ENCODE measurements at regions not wholly inside any gene's neighbourhood (a gene's known extent, or its start where the extent isn't known, plus 50 kb on each side); places are given as distances from the start of the nearest gene placed in this dataset.
A peak's percentile ranks its signal among the peaks of the same experiment; 100 is the strongest.

DNA sequence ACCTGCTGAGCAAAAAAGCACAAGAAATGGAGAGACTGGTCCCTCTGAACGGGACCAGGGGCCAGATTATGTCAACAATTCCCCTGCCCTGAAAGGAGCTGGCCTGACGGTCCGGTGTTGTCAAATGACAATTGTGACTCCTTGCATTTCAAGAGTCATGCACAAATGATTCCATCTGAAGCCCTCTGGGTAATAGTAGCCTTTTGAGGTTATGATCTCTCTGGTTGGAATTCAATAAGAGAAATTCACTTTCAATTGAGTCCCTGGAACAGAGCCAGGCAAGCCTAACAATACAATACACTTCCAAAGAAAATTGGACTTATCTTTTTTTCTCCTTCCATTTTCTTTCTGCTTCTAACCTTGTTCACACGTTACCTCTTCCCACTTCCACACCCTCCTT lies 116.9 kb downstream of the C1D start:
- Histone ChIP-seq H3K27ac (ENCODE audit: insufficient read depth, low read depth, low read length) (no peak overlapping the region), H3K79me2 (ENCODE audit: control insufficient read depth, insufficient read depth, low read length) (no peaks in the 10 kb centered on the region), H3K4me3 (replicated peaks in 1 of 3; ENCODE audit: insufficient read depth in 1 of 3, low read depth in 1 of 3, low read length in 3 of 3) (no peak overlapping the region), H3K27me3 (ENCODE audit: control insufficient read depth in 2 of 2, insufficient read depth in 2 of 2, low read length in 2 of 2) (no peaks in the 10 kb centered on the region), H3K9me3 (replicated peaks; ENCODE audit: control insufficient read depth, insufficient read depth, low read length) (no peaks in the 10 kb centered on the region), H3K36me3 (ENCODE audit: control insufficient read depth in 2 of 2, extremely low read depth in 1 of 2, insufficient read depth in 2 of 2, low read length in 2 of 2) (no peaks in the 10 kb centered on the region), H3K4me2 (ENCODE audit: insufficient read depth, low read length) (peak overlapping the region; percentile 13), H4K20me1 (replicated peaks; ENCODE audit: control insufficient read depth, extremely low read depth, insufficient read depth, low read length) (no peaks in the 10 kb centered on the region), H3K9me1 (replicated peaks; ENCODE audit: control insufficient read depth, extremely low read depth, insufficient read depth, low read length) (peaks cover 2% of the 10 kb centered on the region), H3K9ac (replicated peaks; ENCODE audit: extremely low read depth, insufficient read depth, low read length) (peak overlapping the region; percentile 6), H3K4me1 (ENCODE audit: control insufficient read depth, extremely low read depth, insufficient read depth, low read length) (peaks cover 10% of the 10 kb centered on the region), H2AFZ (ENCODE audit: low read depth, low read length) (peak overlapping the region; percentile 67)
- peak; percentile 74 for DNase-seq (ENCODE audit: low read depth, low spot score)
- FAIRE-seq: no peak
- CTCF ChIA-PET: interaction anchor here (1.1 to 1.5 kb wide), 3 partner anchors 15 to 100 kb away, joined by 3 to 4 read pairs (median 3); no protein-coding TSS in a partner anchor
- BruUV-seq (replicated peaks): no TSS peak
- POLR2A ChIA-PET: no interaction called here
- intact Hi-C loops (cut with micrococcal nuclease): no loop called here
- TF ChIP-seq GATA2 (IDR thresholded peaks at IDR 0.05; ENCODE audit: insufficient read depth, insufficient read length, low read depth, low read length): no peak
- no peak for TF ChIP-seq CTCF (IDR thresholded peaks at IDR 0.05; ENCODE audit: extremely low read depth in 1 of 2, insufficient read depth in 1 of 2, low read depth in 1 of 2, low read length in 2 of 2)
- TF ChIP-seq MAX (IDR thresholded peaks at IDR 0.05; ENCODE audit: insufficient read depth, insufficient read length): no peak
- no peak for TF ChIP-seq POLR2AphosphoS5 (IDR thresholded peaks at IDR 0.05; ENCODE audit: insufficient read depth, low read depth, low read length)
- no peak for TF ChIP-seq FOS (IDR thresholded peaks at IDR 0.05; ENCODE audit: borderline replicate concordance, insufficient read depth, low read length)
- dilution Hi-C loops (cut with MboI; ENCODE audit: extremely low pct_ligation_motif_present, low sequenced_read_pairs): no loop called here

GRCh38 chr2:67948057-67948456 lies 114.7 kb downstream of the C1D start:
- BruUV-seq (replicated peaks): no TSS peak
- H3K27me3 ChIP-seq (ENCODE audit: control insufficient read depth in 2 of 2, insufficient read depth in 2 of 2, low read length in 2 of 2): no peaks in the 10 kb centered on the region
- no peaks in the 10 kb centered on the region for H3K36me3 ChIP-seq (ENCODE audit: control insufficient read depth in 2 of 2, extremely low read depth in 1 of 2, insufficient read depth in 2 of 2, low read length in 2 of 2)
- DNase-seq (ENCODE audit: low read depth, low spot score) (no peak), FAIRE-seq (no peak)
- POLR2A ChIA-PET: no interaction called here
- no peak overlapping the region for H3K9ac ChIP-seq (replicated peaks; ENCODE audit: extremely low read depth, insufficient read depth, low read length)
- no peaks in the 10 kb centered on the region for H3K9me3 ChIP-seq (replicated peaks; ENCODE audit: control insufficient read depth, insufficient read depth, low read length)
- intact Hi-C loops (cut with micrococcal nuclease): no loop called here
- peaks cover 10% of the 10 kb centered on the region for H3K4me1 ChIP-seq (ENCODE audit: control insufficient read depth, extremely low read depth, insufficient read depth, low read length)
- H3K79me2 ChIP-seq (ENCODE audit: control insufficient read depth, insufficient read depth, low read length): no peaks in the 10 kb centered on the region
- TF ChIP-seq JUN (IDR thresholded peaks at IDR 0.05; ENCODE audit: borderline replicate concordance, insufficient read depth, insufficient read length, low read depth): no peak
- TF ChIP-seq EZH2 (IDR thresholded peaks at IDR 0.05; ENCODE audit: borderline replicate concordance, low read depth, low read length, severe bottlenecking): no peak
- no peak for TF ChIP-seq POLR2AphosphoS5 (IDR thresholded peaks at IDR 0.05; ENCODE audit: insufficient read depth, low read depth, low read length)
- TF ChIP-seq CTCF (IDR thresholded peaks at IDR 0.05; ENCODE audit: extremely low read depth in 1 of 2, insufficient read depth in 1 of 2, low read depth in 1 of 2, low read length in 2 of 2): no peak
- no peak for TF ChIP-seq MAX (IDR thresholded peaks at IDR 0.05; ENCODE audit: insufficient read depth, insufficient read length)
- TF ChIP-seq POLR2A (IDR thresholded peaks at IDR 0.05; ENCODE audit: low read depth, low read length): no peak
- TF ChIP-seq MYC (IDR thresholded peaks at IDR 0.05; ENCODE audit: low read depth, low read length): no peak
- TF ChIP-seq FOS (IDR thresholded peaks at IDR 0.05; ENCODE audit: borderline replicate concordance, insufficient read depth, low read length): no peak
- no peak for TF ChIP-seq GATA2 (IDR thresholded peaks at IDR 0.05; ENCODE audit: insufficient read depth, insufficient read length, low read depth, low read length)
- no peak overlapping the region for H3K27ac ChIP-seq (ENCODE audit: insufficient read depth, low read depth, low read length)
- H4K20me1 ChIP-seq (replicated peaks; ENCODE audit: control insufficient read depth, extremely low read depth, insufficient read depth, low read length): no peaks in the 10 kb centered on the region
- no peak overlapping the region for H2AFZ ChIP-seq (ENCODE audit: low read depth, low read length)
- no peak overlapping the region for H3K4me2 ChIP-seq (ENCODE audit: insufficient read depth, low read length)
- H3K4me3 ChIP-seq (replicated peaks in 1 of 3; ENCODE audit: insufficient read depth in 1 of 3, low read depth in 1 of 3, low read length in 3 of 3): no peak overlapping the region
- dilution Hi-C loops (cut with MboI; ENCODE audit: extremely low pct_ligation_motif_present, low sequenced_read_pairs): no loop called here
- H3K9me1 ChIP-seq (replicated peaks; ENCODE audit: control insufficient read depth, extremely low read depth, insufficient read depth, low read length): peaks cover 2% of the 10 kb centered on the region
- CTCF ChIA-PET: no interaction called here
